ENCODE measurements at regions not wholly inside any gene's neighbourhood (a gene's known extent, or its start where the extent isn't known, plus 50 kb on each side); places are given as distances from the start of the nearest gene placed in this dataset.

- H3K36me3 ChIP-seq: no peaks in the 10 kb centered on the region
- H3K4me1 ChIP-seq: no peaks in the 10 kb centered on the region
- no peak for TF ChIP-seq POLR2A (IDR thresholded peaks at IDR 0.05)
- no peak for TF ChIP-seq CTCF (IDR thresholded peaks at IDR 0.05)
- H3K9me3 ChIP-seq: no peaks in the 10 kb centered on the region
- no peak overlapping the region for H3K4me3 ChIP-seq
- no peak for DNase-seq
- H3K27ac ChIP-seq: no peak overlapping the region
- no peaks in the 10 kb centered on the region for H3K27me3 ChIP-seq
Measured at GRCh38 chr2:129004485-129004884, 685.8 kb upstream of the HS6ST1 start.

- no peak for DNase-seq
- Histone ChIP-seq H3K4me3 (no peak overlapping the region), H3K27ac (no peak overlapping the region), H3K4me1 (no peaks in the 10 kb centered on the region), H3K27me3 (no peaks in the 10 kb centered on the region), H3K9me3 (no peaks in the 10 kb centered on the region), H3K36me3 (no peaks in the 10 kb centered on the region)
- TF ChIP-seq POLR2A (IDR thresholded peaks at IDR 0.05) (no peak), CTCF (IDR thresholded peaks at IDR 0.05) (no peak)
Measured at GRCh38 chr2:129004940-129005490, 686.3 kb upstream of the HS6ST1 start.

DNA sequence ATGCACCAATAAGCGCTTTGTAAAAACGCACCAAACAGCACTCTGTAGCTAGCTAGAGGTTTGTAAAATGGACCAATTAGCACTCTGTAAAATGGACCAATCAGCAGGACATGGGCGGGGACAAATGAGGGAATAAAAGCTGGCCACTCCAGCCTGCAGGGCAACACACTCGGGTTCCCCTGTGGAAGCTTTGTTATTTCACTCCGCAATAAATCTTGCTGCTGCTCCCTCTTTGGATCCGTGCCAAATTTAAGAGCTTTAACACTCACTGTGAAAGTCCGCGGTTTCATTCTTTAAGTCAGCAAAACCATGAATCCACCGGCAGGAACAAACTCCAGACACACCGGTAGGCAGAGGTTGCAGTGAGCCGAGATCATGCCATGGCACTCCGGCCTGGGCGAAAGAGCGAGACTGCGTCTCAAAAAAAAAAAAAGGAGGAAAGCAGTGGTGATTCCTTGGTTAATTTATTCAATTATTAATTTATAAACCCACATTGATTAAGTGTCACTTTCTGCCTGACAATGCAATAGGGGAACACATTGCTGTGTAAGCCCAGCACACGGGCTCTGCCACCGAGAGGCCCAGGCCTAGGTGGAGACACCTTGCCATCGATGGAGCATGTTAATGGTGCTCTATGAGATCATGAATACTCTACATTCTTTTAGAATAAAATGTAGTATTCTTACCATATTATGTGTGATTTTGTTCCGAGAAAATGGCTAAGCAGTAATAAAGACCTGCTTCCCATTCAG is 687.6 kb upstream of the HS6ST1 start:
- Histone ChIP-seq H3K36me3 (no peaks in the 10 kb centered on the region), H3K4me3 (no peak overlapping the region), H3K27ac (no peak overlapping the region), H3K4me1 (no peaks in the 10 kb centered on the region), H3K27me3 (no peaks in the 10 kb centered on the region), H3K9me3 (no peaks in the 10 kb centered on the region)
- TF ChIP-seq CTCF (IDR thresholded peaks at IDR 0.05) (no peak), POLR2A (IDR thresholded peaks at IDR 0.05) (no peak)
- DNase-seq: no peak

GRCh38 chr2:129006901-129007300 is 688.2 kb upstream of the HS6ST1 start:
- H3K27ac ChIP-seq: no peak overlapping the region
- H3K36me3 ChIP-seq: no peaks in the 10 kb centered on the region
- no peak for DNase-seq
- H3K9me3 ChIP-seq: no peaks in the 10 kb centered on the region
- no peak overlapping the region for H3K4me3 ChIP-seq
- no peaks in the 10 kb centered on the region for H3K27me3 ChIP-seq
- TF ChIP-seq POLR2A (IDR thresholded peaks at IDR 0.05) (no peak), CTCF (IDR thresholded peaks at IDR 0.05) (no peak)
- H3K4me1 ChIP-seq: no peaks in the 10 kb centered on the region

DNA sequence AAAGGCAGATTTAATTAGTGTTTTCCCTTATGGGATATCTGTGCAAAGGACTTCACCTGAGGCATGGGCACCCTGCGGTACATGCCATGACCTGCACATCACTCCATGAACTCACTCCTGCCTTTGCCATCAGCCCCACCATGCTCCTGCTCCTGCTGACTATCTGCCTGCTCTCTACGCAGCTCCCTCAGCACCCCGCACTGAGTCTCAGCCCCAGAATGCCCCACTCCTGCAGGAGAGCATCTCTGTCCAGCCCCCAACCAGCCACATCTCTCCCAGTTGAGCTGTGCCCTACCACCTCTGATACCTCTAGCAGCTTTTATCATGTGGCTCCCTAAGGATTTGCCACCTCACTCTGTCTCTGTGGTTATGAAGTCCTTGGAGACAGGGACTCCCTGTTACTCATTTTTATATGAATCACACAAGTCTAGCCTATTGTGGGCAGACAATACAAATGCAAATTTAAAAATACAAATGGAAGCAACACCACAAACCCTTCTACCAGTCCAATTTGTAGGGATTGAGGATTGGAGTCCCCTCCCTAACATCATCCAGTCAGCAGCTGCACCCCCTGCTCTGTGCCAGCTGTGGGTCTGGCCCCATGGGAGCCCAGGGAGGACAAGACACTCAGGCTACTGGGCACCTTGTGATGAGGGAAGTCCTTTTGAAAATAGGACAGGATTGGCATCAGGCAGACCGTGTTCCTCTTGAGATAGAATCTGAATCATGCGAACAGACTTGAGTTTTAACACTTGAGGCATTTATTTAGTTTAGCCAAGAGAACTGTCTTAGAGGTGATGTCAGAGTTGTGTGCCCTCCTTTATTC is 689.6 kb upstream of the HS6ST1 start:
- H3K27me3 ChIP-seq: no peaks in the 10 kb centered on the region

More for the DNA sequence above, 689.6 kb upstream of the HS6ST1 start:
- no peak for TF ChIP-seq POLR2A (IDR thresholded peaks at IDR 0.05)
- TF ChIP-seq CTCF (IDR thresholded peaks at IDR 0.05): no peak
- Histone ChIP-seq H3K36me3 (no peaks in the 10 kb centered on the region), H3K27ac (no peak overlapping the region), H3K4me3 (no peak overlapping the region), H3K4me1 (no peaks in the 10 kb centered on the region), H3K9me3 (no peaks in the 10 kb centered on the region)
- DNase-seq: no peak

Data from Peyer's patch (tissue), 4 donors.